B cell (primary cell): ENCODE measurements at regions not wholly inside any gene's neighbourhood (a gene's known extent, or its start where the extent isn't known, plus 50 kb on each side); places are given as distances from the start of the nearest gene placed in this dataset.

Experiments
- ATAC-seq: fragments of 200-7000 bp; cut with Tn5 transposase; one replicate; pipeline ENCODE4 v1.10.0; 2021; ENCODE audit warnings: low read depth, mild to moderate bottlenecking, moderate number of reproducible peaks, moderate library complexity
- CTCF ChIA-PET: fragments of 350-600 bp; sonication (Branson Sonifier 250); formaldehyde crosslinking; loops from one replicate; lab custom pipeline; 2021; ENCODE audit warnings: antibody characterized with exemption, inconsistent platforms; lab: Charles Lee
- POLR2A ChIA-PET: fragments of 350-600 bp; sonication (Branson Sonifier 250); formaldehyde crosslinking; loops from one replicate; lab custom pipeline; 2021; ENCODE audit warnings: antibody characterized with exemption; lab: Charles Lee
- DNase-seq: peaks from one replicate; pipeline ENCODE4 v3.0.0; 2013
- H2AFZ ChIP-seq: 2 replicates; pipeline ENCODE4 v1.6.1; 2012; ENCODE audit warnings: mild to moderate bottlenecking, low read depth, low read length; ENCODE audit not compliant: insufficient read depth, poor library complexity, severe bottlenecking
- H3K27ac ChIP-seq, 2 donors: 1 replicate in 1 of 2; 2 replicates in 1 of 2; pipeline ENCODE4 v1.5.1; 2012 to 2013; ENCODE audit warnings: low read length in 2 of 2, mild to moderate bottlenecking in 2 of 2, moderate library complexity in 1 of 2
- H3K27me3 ChIP-seq, 4 experiments: fragments of 200-600 bp in 1 of 4; sonication (generic) in 1 of 4; replicated peaks in 1 of 4; 1 replicate in 2 of 4; 2 replicates in 2 of 4; pipeline versions ENCODE4 v1.6.1 to v1.7.0; 2013 to 2016; ENCODE audit warnings: low read length in 3 of 4, mild to moderate bottlenecking in 2 of 4, mixed read lengths in 1 of 4, moderate library complexity in 1 of 4; ENCODE audit not compliant: insufficient read depth in 4 of 4, control insufficient read depth in 3 of 4; ENCODE audit errors: control extremely low read depth in 1 of 4
- H3K36me3 ChIP-seq, 2 experiments: replicated peaks in 1 of 2; 1 replicate in 1 of 2; 2 replicates in 1 of 2; pipeline versions ENCODE4 v1.6.1 to v1.7.1; 2013; ENCODE audit warnings: low read length in 1 of 2; ENCODE audit not compliant: insufficient read depth in 2 of 2, control insufficient read depth in 1 of 2; ENCODE audit errors: control extremely low read depth in 1 of 2, extremely low read depth in 1 of 2
- H3K4me1 ChIP-seq, 2 donors: fragments of 200-600 bp in 1 of 2; sonication (generic) in 1 of 2; 1 replicate in 1 of 2; 2 replicates in 1 of 2; pipeline versions ENCODE4 v1.5.1 to v1.6.1; 2013 to 2017; ENCODE audit warnings: low read length in 2 of 2; ENCODE audit not compliant: control insufficient read depth in 2 of 2, insufficient read depth in 2 of 2
- H3K4me2 ChIP-seq: replicated peaks from 2 replicates; pipeline ENCODE3; 2012; ENCODE audit warnings: mild to moderate bottlenecking, low read depth, low read length; ENCODE audit not compliant: poor library complexity, severe bottlenecking
- H3K4me3 ChIP-seq, 5 experiments: fragments of 200-600 bp in 1 of 5; sonication (generic) in 1 of 5; 1 replicate in 3 of 5; 2 replicates in 2 of 5; pipeline versions ENCODE4 v1.5.1 to v1.7.0; 2011 to 2016; ENCODE audit warnings: low read length in 4 of 5, mild to moderate bottlenecking in 4 of 5, low read depth in 2 of 5, control low read depth in 1 of 5, moderate library complexity in 1 of 5; ENCODE audit not compliant: insufficient read depth in 1 of 5; ENCODE audit errors: control extremely low read depth in 1 of 5, extremely low read depth in 1 of 5
- H3K79me2 ChIP-seq: fragments of 200-600 bp; sonication (generic); one replicate; pipeline ENCODE4 v1.6.0; 2016; ENCODE audit warnings: low read length; ENCODE audit not compliant: control insufficient read depth, insufficient read depth
- H3K9ac ChIP-seq: fragments of 200-600 bp; sonication (generic); 2 replicates; pipeline ENCODE4 v1.6.1; 2017; ENCODE audit warnings: mild to moderate bottlenecking, low read length, moderate library complexity
- H3K9me3 ChIP-seq, 3 donors: one replicate each; pipeline versions ENCODE4 v1.6.1 to v1.7.1; 2013; ENCODE audit warnings: low read length in 2 of 3; ENCODE audit not compliant: control insufficient read depth in 2 of 3, insufficient read depth in 1 of 3; ENCODE audit errors: control extremely low read depth in 1 of 3
- H4K20me1 ChIP-seq: 2 replicates; pipeline ENCODE4 v1.6.0; 2012; ENCODE audit warnings: mild to moderate bottlenecking, low read length; ENCODE audit not compliant: insufficient read depth, control insufficient read depth, poor library complexity, severe bottlenecking
- H3K27ac Mint-ChIP-seq: one replicate; pipeline ENCODE4 v1.8.0; 2021; ENCODE audit warnings: mixed read lengths
- H3K27me3 Mint-ChIP-seq: one replicate; pipeline ENCODE4 v1.8.0; 2021; ENCODE audit warnings: mixed read lengths
- H3K4me1 Mint-ChIP-seq: one replicate; pipeline ENCODE4 v1.8.0; 2021; ENCODE audit warnings: mixed read lengths
- H3K4me3 Mint-ChIP-seq: one replicate; pipeline ENCODE4 v1.8.0; 2021; ENCODE audit warnings: mixed read lengths
- H3K9me3 Mint-ChIP-seq: one replicate; pipeline ENCODE4 v1.8.0; 2022; ENCODE audit warnings: mixed read lengths; ENCODE audit not compliant: insufficient read depth
- EZH2 ChIP-seq: IDR thresholded peaks from 2 replicates; pipeline ENCODE4 v1.6.1; 2012; ENCODE audit warnings: borderline replicate concordance, low read depth, mild to moderate bottlenecking, moderate library complexity, low read length; ENCODE audit not compliant: insufficient read depth, poor library complexity, severe bottlenecking
- WGBS: methylation state at CpG from one replicate; pipeline ENCODE4 v1.1.5; 2013; ENCODE audit warnings: missing lambda C conversion rate; ENCODE audit not compliant: insufficient coverage; 5-methylcytosine and 5-hydroxymethylcytosine counted together
- intact Hi-C: fragments of 100-400 bp; cut with micrococcal nuclease; formaldehyde crosslinking; loops from one replicate; pipeline ENCODE4 v1.10.0; 2022
- TF ChIP-seq, protein P1 (sequence below): fragments of 200-600 bp; IDR thresholded peaks from one replicate; pipeline ENCODE4 v1.8.0; 2022; ENCODE audit warnings: antibody characterized with exemption, mild to moderate bottlenecking

DNA sequence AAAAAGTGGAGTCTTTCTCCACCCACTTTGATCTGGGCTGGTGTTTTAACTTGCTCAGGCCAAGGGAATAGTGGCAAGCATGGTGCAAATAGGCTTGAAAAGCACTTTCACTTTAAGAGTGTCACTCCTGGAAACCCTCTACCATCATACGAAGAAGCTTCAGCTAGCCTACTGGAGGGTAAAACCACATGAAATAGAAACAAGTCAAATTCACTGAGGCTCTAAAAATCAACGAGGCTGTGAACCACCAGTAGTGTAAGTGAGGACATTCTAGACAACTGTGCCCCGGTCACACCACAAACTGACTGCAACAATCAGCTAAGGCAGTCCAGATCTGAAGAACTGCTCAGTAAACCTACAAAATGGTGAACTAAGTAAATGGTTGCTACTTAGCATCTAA lies 2366.3 kb upstream of the C9orf72 start:
- DNase-seq: no peak
- Histone ChIP-seq H3K79me2 (no peaks in the 10 kb centered on the region), H3K9ac (no peak overlapping the region), H4K20me1 (no peaks in the 10 kb centered on the region), H3K4me2 (no peak overlapping the region), H3K4me3 (no peak overlapping the region), H3K27me3 (no peaks in the 10 kb centered on the region), H3K27ac (no peak overlapping the region), H2AFZ (no peak overlapping the region), H3K9me3 (peaks cover 0 to 9% (median 0%) of the 10 kb centered on the region in 3 donors), H3K36me3 (no peaks in the 10 kb centered on the region), H3K4me1 (no peaks in the 10 kb centered on the region)
- no peaks in the 10 kb centered on the region for H3K4me1 Mint-ChIP-seq
- peaks cover 9% of the 10 kb centered on the region for H3K9me3 Mint-ChIP-seq
- no peaks in the 10 kb centered on the region for H3K27me3 Mint-ChIP-seq
- TF ChIP-seq, protein P1, sequence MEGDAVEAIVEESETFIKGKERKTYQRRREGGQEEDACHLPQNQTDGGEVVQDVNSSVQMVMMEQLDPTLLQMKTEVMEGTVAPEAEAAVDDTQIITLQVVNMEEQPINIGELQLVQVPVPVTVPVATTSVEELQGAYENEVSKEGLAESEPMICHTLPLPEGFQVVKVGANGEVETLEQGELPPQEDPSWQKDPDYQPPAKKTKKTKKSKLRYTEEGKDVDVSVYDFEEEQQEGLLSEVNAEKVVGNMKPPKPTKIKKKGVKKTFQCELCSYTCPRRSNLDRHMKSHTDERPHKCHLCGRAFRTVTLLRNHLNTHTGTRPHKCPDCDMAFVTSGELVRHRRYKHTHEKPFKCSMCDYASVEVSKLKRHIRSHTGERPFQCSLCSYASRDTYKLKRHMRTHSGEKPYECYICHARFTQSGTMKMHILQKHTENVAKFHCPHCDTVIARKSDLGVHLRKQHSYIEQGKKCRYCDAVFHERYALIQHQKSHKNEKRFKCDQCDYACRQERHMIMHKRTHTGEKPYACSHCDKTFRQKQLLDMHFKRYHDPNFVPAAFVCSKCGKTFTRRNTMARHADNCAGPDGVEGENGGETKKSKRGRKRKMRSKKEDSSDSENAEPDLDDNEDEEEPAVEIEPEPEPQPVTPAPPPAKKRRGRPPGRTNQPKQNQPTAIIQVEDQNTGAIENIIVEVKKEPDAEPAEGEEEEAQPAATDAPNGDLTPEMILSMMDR: no peak
- TF ChIP-seq EZH2: no peak
- ATAC-seq: no peak
- H3K4me3 Mint-ChIP-seq: no peak overlapping the region
- 40% methylated on average over 2 of the region's 3 CpGs for WGBS
- CTCF ChIA-PET: no interaction called here
- no peak overlapping the region for H3K27ac Mint-ChIP-seq
- POLR2A ChIA-PET: no interaction called here
- intact Hi-C loops: no loop called here

DNA sequence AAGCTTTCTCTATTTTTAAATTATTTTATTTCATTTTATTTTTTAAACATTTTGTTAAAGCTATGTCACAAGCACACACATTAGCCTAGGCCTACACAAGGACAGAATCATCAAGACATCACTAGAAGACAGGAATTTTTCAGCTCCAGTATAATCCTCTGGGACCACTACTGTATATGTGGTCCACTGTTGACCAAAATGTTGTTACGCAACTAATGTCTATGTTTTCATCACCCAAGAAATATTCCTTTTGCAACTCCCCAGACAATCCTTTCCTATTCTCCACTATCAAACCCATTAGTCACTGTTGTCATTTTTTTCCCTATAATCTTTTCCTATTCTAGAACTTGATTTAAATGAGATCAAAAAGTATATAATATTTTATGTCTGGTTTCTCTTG lies 2371.7 kb upstream of the C9orf72 start:
- no peak overlapping the region for H3K4me3 ChIP-seq
- ChIA-PET CTCF (no interaction called here), POLR2A (no interaction called here)
- DNase-seq: no peak
- peaks cover 2% of the 10 kb centered on the region for H3K9me3 Mint-ChIP-seq
- no peaks in the 10 kb centered on the region for H3K79me2 ChIP-seq
- no peaks in the 10 kb centered on the region for H3K9me3 ChIP-seq
- intact Hi-C loops: no loop called here
- H3K36me3 ChIP-seq: no peaks in the 10 kb centered on the region
- no peak overlapping the region for H2AFZ ChIP-seq
- H3K27me3 Mint-ChIP-seq: no peaks in the 10 kb centered on the region
- H3K27me3 ChIP-seq: no peaks in the 10 kb centered on the region
- WGBS: no CpG with 5 or more reads among the region's 1 CpG
- no peak overlapping the region for H3K4me2 ChIP-seq
- no peaks in the 10 kb centered on the region for H3K4me1 Mint-ChIP-seq
- H3K9ac ChIP-seq: no peak overlapping the region
- ATAC-seq: no peak
- no peaks in the 10 kb centered on the region for H4K20me1 ChIP-seq
- H3K4me1 ChIP-seq: no peaks in the 10 kb centered on the region
- no peak overlapping the region for H3K27ac ChIP-seq
- no peak overlapping the region for H3K27ac Mint-ChIP-seq
- TF ChIP-seq, protein P1: no peak
- TF ChIP-seq EZH2: no peak
- H3K4me3 Mint-ChIP-seq: no peak overlapping the region
